Left ventricle myocardium superior (tissue), 1 donor: ENCODE measurements at regions not wholly inside any gene's neighbourhood (a gene's known extent, or its start where the extent isn't known, plus 50 kb on each side); places are given as distances from the start of the nearest gene placed in this dataset.
"Not testable (repeated sequence)": the region's sequence is repeated elsewhere in the genome, so short reads cannot be mapped to it uniquely, and the experiment has no call there.

ENCODE experiments used
- ATAC-seq: fragments of 200-7000 bp; cut with Tn5 transposase; one replicate; pipeline ENCODE4 v1.9.1; 2020; ENCODE audit warnings: mild to moderate bottlenecking, moderate library complexity
- DNase-seq: peaks from one replicate; pipeline ENCODE4 v3.0.0-alpha.2; 2020
- intact Hi-C: fragments of 100-400 bp; cut with micrococcal nuclease; formaldehyde crosslinking; loops from one replicate; pipeline ENCODE4 v1.11.0; 2022
- donor health status: DM: no; HTN: yes; CAD: no; lungs with severe emphysema.

DNA sequence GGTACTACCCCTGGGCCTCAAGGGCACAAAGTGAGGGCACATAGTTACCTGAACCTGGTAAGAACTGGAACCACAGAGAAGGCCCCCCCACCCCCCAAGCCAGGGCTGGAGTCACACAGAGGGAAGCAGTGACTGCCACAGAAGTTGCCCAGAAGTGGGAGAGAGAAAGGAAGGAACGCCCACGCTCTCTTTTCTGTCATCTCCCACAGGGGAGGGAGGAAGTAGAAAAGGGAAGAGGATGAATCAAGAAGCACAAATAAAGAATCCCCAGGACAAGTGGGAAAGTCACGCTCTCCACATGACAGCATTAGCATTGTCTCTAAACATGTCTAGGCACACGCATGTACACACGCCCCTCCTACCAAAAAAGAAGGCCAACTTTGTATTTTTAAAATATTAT lies 114.7 kb upstream of the FRMD4B start:
- intact Hi-C loops, result no loop called here
- DNase-seq, result peak; percentile 27
- peak; percentile 65 for ATAC-seq

DNA sequence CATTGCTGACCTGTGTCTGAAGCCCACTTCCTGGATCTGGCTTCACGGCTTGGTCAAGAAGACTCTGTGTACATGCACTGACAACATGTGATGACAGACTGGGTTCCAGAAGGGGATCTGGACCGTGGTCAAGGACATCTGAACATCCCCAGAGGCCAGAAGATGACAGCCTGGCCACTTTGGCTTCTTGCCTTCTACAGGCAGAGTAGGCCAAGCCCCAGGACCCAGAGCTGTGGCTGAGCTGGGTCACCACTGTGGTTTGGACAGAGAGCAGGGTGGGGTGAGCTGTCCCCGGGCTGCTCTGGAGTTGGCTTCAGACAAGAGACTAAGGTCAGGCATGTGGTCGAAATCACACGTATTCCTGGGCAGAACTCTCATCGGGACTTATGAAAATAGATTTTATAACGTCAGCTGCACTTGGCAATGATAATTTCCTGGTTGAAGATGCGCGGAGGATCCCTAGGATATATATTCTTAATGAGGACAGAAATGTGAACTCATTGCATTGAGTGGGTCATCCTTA lies 114.1 kb upstream of the FRMD4B start:
- peak; percentile 65 for DNase-seq
- intact Hi-C loops, result no loop called here
- peak; percentile 91 for ATAC-seq

DNA sequence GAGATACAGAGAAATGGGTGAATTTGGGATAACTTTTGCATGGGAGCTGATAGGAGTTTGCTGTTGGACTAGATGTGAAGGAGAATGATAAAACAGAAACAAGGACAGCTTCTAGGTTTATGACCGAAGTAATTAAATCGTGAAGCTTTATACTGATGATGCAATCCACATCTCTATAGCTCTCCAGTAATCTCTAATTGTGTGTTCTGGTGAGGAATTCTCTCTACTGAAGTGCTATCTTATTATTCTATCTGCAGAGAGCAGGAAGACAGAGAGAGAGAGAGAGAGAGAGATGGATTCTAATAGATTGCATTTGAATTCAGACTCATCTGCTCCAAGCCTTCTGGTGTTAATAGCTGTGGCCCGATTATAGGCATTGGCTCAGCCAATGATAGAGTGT lies 113.5 kb upstream of the FRMD4B start:
- intact Hi-C loops, result no loop called here
- DNase-seq, result no peak
- no peak for ATAC-seq

DNA sequence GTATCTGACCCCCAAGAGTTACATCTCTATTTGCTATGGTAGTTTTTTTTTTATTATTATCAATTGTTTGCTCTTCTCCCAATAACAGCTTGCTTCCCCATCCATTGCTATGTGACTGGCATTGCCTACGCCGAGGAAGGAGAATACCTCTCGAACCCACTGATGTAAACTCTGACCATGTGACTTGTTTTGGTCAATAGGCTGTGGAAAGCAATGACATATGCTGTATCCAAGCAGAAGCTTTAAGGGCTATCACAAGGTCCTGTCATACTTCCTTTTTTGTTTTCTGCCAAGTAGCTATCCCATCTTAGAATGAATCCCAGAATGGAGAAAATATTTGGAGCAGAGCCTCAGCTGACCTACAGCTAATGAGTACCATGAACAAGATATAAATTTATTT lies 111.0 kb upstream of the FRMD4B start:
- intact Hi-C loops, result no loop called here
- ATAC-seq (no peak), DNase-seq (no peak)

DNA sequence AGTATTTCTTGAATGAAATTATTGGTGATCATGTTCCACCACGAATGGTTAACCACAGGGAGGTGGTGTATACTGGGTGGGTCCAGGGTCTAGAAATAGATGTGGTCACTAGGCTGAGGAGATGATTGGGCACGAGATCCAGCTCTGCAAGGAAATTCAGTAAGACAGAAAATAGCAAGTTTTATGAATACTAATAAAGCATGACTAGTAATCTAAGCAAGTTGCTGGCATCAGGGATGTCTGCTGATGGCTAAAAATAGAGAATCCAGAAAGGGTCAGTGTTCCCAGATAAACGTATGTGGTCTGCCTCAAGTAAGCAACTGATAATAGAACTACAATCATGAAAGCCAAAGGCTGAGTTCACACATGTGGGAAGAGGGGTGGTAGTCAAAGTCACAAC lies 108.3 kb upstream of the FRMD4B start:
- DNase-seq (no peak), ATAC-seq (peak; percentile 74)
- intact Hi-C loops, result no loop called here

DNA sequence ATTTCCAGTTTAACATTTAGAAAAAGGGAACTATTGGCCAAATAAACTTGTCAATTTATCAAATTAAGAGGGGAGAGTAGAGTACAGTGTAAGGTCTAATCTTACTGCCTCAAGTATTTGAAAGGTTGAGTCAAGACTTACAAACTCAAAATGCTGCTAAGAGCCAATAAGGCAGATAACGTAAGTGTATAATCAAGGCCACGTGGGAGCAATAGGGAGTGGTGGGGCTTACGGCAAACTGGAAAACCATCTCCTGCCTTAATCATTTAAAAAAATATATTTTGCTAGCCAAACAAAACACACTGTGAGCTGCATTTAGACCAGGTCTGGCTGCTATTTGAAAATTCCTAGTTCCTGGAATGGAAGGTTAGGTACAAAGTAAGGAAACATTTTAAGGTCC lies 107.3 kb upstream of the FRMD4B start:
- no peak for ATAC-seq
- DNase-seq, result no peak
- intact Hi-C loops, result no loop called here

DNA sequence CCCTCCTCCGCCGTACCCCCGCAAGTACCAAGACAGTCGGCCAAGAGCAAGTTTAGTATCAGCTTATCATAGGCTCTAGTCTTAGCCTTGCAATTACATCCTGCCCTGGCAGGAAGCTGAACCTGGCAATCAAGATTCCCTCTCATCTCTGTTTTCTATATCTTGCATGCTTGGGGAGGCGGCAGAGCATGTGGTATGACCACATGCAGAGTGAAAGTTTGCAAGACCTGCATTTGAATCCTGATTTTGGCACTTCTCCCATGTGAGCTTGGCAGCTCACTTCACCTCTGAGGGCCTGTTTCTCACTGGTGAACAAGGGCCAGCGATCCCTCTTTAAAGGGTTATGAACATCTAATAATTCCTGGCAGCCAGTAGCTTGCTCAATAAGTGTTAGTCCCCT lies 106.1 kb upstream of the FRMD4B start:
- peak; percentile 25 for DNase-seq
- ATAC-seq, result peak; percentile 77
- intact Hi-C loops, result no loop called here

DNA sequence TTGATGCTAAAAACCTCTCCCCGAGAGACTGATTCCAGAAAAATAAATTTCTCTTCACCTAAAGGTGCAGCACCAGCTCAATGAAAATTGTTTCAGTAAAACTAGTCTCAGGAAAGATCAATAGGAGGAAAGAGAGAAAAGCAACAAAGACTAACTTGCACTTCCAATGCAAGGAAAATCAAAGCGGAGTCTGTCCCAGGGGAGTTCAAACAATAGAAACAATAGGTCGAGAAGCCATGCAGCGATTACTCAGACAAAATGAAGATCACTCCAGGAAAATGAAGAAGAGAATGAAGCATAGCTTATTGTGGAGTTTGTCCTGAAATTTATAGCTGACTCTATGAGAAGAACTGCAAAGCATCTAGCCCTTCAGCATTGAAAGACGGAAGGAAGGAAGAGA lies 105.1 kb upstream of the FRMD4B start:
- no peak for DNase-seq
- no peak for ATAC-seq
- intact Hi-C loops, result no loop called here

DNA sequence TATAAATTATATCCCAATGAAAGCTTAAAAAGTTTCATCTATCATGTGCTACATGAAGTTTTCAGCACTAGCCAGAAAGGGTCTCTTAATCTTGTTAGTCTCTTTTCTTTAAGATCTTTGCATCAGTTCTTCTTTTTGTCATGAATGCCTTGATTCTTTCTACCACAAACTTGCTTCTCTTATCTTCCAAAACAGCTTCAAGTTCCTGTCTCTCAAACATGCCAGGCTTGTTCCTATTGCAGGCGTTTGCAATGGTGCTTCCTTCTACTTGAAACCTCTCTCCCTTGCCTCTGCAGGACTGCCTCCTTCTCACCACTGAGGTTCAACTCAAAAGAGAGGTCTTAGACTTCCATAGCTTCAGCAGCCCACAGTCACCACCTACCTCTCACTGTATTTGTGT lies 104.3 kb upstream of the FRMD4B start:
- ATAC-seq (no peak), DNase-seq (no peak)
- intact Hi-C loops, result no loop called here

DNA sequence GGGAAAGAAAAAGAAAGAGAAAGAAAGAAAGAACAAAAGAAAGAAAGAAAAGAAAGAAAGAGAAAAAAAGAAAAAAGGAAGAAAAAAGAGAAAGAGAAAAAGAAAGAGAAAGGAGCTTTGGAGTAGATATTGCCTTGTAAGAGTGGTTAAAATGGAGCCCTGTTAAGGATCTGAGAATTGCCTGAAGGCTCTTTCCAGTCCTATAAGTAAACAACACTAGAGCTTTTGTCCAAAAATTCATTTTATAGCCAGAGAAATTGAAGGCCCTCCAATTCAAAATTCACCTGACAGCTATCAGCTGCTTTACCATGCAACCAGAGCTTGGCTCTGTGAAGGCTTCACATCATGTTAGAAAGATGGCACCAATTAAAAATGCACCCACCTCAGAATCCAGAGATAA lies 102.1 kb upstream of the FRMD4B start:
- intact Hi-C loops, result no loop called here
- ATAC-seq, result no peak
- no peak for DNase-seq

DNA sequence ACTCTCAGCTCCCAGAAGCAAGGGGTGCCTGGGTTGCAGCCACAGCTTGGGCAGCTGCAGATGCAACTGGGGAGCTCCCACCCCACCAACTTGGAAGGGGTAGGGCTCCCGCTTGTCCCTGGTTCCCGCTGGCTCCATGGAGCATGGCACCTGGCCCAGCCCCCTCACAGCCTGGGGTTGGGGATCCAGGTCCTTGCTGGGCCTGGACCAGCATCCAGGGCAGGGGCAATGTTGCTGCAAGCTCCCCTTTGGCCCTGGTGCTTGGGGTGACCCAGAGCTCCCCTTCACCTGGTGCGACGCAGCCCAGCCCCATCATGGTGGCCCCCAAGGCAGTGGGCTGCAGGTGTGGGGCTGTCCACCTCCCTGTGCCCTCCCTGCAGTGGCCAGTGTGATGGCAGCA lies 99.6 kb upstream of the FRMD4B start:
- ATAC-seq (peak; percentile 4), DNase-seq (no peak)
- intact Hi-C loops, result no loop called here

DNA sequence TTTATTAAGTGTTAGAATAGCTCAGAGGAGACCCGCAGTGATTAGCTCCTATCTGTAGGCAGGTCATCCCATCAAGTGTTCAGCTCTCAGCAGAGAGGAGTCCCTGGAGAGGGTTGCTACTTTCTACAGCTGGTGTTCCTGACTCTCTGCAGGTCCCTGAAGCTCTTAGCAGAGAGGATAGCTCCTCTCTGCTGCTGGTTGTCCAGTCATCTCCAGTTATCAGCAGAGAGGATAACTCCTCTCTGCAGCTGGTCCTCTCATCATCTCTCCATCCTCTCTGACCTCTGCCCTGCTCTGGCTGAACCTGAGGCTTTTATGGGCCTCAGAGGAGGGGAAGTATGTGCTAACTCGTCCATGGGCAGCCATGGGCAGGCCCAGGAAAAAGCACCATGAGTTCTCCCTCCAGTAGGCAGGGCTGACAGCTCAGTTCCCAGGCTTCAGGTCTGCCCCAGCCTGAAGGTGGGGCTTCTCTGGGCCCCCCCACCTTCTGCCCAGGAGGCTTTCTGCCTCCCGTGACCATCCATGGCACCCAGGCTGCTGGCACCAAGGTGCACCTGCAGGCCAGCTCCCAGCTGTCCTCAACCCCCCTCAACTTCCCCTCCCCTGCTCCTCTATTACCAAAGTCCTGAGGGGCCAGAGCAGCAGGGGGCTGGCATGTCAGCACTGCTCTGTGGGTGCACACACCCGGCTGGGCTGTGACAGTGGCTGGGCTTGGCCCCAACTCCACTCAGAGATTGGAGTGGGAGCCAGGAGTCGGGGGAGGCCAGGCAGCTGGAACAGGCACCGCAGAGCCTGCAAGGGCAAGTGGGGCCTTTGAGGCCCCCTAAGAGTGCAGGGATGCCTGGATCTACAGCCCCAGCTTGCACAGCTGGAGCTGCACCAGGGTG lies 98.9 kb upstream of the FRMD4B start:
- ATAC-seq (peak; percentile 98), DNase-seq (peak; percentile 85)
- intact Hi-C loops, result no loop called here

DNA sequence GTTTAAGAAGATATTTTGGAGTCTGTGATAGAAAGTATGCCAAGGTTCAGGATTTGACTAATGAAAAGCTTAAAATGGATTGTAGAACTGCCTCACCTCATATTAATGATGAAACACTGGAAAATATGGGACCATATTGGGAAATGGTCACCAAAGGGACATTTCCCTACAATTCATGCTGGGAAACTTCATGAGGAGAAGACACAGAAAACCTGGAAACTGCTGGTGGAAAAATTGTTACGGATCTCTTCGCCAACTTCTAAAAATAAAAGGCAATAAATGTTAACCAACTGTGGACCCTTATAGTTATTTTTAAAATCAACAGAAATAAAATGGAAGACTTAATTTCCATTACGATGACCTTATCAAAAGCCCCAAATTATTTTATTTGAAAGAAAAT lies 97.6 kb upstream of the FRMD4B start:
- ATAC-seq (no peak), DNase-seq (no peak)
- intact Hi-C loops, result no loop called here

DNA sequence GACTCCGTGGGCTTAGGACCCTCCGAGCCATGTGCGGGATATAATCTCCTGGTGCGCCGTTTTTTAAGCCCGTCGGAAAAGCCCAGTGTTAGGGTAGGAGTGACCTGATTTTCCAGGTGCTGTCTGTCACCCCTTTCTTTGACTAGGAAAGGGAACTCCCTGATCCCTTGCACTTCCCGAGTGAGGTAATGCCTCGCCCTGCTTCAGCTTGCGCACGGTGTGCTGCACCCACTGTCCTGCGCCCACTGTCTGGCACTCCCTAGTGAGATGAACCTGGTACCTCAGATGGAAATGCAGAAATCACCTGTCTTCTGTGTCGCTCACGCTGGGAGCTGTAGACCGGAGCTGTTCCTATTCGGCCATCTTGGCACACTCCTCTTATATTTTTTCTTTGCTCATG lies 95.1 kb upstream of the FRMD4B start:
- ATAC-seq, intact Hi-C loops, DNase-seq: not testable (repeated sequence)

DNA sequence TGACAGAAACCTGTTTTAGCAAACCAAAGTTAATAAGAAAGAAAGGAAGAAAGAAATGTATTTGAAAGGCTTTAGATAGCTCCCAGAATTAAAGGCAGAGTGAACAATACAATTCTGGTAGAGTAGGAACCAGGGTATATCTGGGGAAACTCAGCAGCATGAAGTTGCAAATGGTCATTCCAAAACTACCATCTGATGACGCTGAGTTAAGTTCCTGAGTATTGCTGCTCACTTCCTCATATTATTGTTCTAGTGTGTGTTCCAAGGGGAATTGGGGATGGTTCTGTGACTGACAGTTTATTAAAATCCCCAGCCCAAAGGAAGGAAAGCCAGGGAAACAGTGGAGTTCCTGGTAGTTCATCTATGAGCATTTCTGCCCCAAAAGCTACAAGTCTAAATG lies 88.3 kb upstream of the FRMD4B start:
- intact Hi-C loops, result no loop called here
- ATAC-seq, result peak; percentile 24
- no peak for DNase-seq

DNA sequence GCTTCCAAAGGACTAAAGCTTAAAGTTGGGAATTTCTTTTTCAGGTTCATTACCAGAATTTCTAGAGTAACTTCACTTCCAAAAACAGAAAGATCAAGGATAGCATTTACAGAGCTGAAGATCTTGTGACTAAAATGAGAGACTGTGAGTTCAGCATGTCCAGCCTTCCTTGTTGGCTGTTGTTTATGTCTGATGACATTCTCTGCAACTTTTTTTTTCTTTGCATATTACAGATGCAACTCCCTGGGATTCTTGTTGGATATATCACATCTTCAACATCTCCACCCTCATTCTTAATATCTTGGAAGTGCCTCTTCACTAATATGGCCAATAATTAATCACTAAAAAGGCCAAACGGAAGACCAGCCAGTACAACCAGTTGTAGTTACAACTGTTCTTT lies 86.2 kb upstream of the FRMD4B start:
- ATAC-seq, result no peak
- intact Hi-C loops, result no loop called here
- DNase-seq, result no peak

DNA sequence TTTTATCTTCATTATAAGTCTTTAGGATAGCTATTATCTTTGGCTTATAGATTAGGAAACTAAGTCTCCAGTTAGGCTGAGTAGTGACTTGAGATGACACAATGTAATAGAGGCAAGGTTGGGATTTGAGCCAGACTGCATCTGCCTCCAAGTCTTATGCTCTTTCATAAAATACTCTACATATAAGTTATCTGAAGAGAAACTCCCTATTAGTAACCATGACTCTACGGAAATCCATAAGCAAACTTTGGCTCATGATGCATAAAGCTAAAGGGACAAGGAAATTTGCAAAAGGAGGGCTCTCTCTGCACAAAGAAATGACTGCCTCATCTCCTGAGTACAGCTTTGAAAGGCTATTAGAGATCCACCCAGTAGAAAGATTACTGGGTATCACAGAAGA lies 77.6 kb upstream of the FRMD4B start:
- intact Hi-C loops, result no loop called here
- ATAC-seq (no peak), DNase-seq (no peak)

DNA sequence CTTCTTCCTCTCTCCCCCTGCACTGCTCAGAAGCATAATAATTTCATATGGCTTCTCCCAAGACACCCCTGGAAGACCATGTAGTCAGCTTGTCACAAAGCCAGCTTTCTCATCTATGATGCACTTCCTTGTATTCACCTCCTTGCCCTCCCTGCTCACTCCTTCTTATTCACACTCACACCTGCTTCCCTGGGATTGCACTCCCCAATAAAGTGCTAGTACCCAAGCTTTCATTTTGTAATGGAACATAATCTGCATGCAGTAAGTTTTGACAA lies 76.9 kb upstream of the FRMD4B start:
- ATAC-seq (no peak), DNase-seq (no peak)
- intact Hi-C loops, result no loop called here

DNA sequence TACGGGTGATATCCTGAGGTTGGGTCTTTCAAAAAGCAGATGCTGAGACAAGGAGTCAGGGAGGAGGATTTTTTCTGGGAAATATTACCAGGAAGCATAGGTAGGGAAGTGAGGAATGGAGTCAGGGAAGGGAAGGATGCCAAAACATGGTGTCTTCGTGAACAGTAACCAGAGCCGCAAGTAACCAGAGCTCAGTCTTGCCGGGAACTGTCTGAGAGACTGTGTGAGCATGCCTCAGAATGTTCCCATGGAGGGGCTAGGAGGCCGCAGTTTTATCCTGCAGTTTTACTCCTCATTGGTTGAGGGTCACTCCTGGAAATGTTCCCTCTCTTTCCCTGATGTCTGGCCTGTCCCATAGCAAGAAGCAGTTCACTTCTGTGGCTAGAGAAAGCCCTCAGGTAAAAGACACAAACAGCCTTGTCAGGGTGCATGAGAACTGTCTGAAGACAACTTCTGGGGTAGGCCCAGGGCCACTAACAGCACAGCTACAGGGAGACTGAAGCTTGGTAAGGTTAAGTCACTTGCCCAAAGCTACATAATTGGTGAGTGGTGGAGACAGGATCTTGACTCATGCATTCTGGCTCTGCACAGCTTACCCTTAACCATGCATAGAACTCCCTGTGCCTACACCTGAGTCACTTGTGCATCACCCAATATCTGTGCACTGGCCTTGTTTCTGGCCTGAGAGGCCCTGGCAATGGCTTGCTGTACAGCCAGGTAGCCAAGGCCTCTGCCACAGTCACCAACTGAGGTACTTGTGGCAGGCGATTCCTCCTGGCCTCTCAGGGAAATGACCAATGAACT lies 76.3 kb upstream of the FRMD4B start:
- DNase-seq (no peak), ATAC-seq (no peak)
- intact Hi-C loops, result no loop called here

DNA sequence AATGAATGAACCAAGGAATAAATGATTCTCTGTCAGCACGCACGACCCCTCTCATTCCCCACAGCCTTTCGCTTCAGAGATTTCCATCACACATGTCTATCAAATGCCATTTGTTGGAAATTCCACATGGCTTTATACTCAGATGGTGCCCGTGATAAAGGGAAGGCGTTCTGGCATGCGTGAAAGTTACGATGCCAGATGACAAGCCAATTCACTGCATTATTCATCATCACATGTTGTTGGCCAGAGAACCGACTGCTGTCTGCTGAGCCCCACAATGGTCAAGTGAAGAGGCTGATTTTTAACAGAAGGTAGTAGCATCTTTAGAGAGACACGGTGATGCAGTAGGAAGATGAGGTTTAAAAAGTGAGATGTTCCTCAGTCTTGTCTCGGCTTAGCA lies 74.1 kb upstream of the FRMD4B start:
- intact Hi-C loops, result no loop called here
- no peak for ATAC-seq
- no peak for DNase-seq
